ENCODE measurements at regions not wholly inside any gene's neighbourhood (a gene's known extent, or its start where the extent isn't known, plus 50 kb on each side); places are given as distances from the start of the nearest gene placed in this dataset.

GRCh38 chr1:143652187-143652586, 319.6 kb downstream of the FAM72C start:
- ChIA-PET CTCF (no interaction called here), POLR2A (no interaction called here), RAD21 (ENCODE audit: low non-redundant PET in 1 of 2, low total read pairs in 2 of 2, uncharacterized antibody in 2 of 2, unreplicated experiment in 2 of 2) (no interaction called here)
- H3K79me2 ChIP-seq (ENCODE audit: insufficient read depth, low read length) = no peaks in the 10 kb centered on the region
- TF ChIP-seq FOSL1 (IDR thresholded peaks at IDR 0.05; ENCODE audit: low read depth) (no peak), JUND (IDR thresholded peaks at IDR 0.05) (no peak), CEBPB (IDR thresholded peaks at IDR 0.05; ENCODE audit: low read depth) (no peak), SIN3A (IDR thresholded peaks at IDR 0.05; ENCODE audit: low read depth) (no peak), CBX3 (IDR thresholded peaks at IDR 0.05; ENCODE audit: low read depth) (no peak), EGR1 (IDR thresholded peaks at IDR 0.05; ENCODE audit: low read depth) (no peak)
- TF ChIP-seq, protein P1, sequence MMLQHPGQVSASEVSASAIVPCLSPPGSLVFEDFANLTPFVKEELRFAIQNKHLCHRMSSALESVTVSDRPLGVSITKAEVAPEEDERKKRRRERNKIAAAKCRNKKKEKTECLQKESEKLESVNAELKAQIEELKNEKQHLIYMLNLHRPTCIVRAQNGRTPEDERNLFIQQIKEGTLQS (IDR thresholded peaks at IDR 0.05) = no peak
- TF ChIP-seq, protein P2, sequence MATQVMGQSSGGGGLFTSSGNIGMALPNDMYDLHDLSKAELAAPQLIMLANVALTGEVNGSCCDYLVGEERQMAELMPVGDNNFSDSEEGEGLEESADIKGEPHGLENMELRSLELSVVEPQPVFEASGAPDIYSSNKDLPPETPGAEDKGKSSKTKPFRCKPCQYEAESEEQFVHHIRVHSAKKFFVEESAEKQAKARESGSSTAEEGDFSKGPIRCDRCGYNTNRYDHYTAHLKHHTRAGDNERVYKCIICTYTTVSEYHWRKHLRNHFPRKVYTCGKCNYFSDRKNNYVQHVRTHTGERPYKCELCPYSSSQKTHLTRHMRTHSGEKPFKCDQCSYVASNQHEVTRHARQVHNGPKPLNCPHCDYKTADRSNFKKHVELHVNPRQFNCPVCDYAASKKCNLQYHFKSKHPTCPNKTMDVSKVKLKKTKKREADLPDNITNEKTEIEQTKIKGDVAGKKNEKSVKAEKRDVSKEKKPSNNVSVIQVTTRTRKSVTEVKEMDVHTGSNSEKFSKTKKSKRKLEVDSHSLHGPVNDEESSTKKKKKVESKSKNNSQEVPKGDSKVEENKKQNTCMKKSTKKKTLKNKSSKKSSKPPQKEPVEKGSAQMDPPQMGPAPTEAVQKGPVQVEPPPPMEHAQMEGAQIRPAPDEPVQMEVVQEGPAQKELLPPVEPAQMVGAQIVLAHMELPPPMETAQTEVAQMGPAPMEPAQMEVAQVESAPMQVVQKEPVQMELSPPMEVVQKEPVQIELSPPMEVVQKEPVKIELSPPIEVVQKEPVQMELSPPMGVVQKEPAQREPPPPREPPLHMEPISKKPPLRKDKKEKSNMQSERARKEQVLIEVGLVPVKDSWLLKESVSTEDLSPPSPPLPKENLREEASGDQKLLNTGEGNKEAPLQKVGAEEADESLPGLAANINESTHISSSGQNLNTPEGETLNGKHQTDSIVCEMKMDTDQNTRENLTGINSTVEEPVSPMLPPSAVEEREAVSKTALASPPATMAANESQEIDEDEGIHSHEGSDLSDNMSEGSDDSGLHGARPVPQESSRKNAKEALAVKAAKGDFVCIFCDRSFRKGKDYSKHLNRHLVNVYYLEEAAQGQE (IDR thresholded peaks at IDR 0.05; ENCODE audit: low read depth) = no peak
- TF ChIP-seq, protein P3, sequence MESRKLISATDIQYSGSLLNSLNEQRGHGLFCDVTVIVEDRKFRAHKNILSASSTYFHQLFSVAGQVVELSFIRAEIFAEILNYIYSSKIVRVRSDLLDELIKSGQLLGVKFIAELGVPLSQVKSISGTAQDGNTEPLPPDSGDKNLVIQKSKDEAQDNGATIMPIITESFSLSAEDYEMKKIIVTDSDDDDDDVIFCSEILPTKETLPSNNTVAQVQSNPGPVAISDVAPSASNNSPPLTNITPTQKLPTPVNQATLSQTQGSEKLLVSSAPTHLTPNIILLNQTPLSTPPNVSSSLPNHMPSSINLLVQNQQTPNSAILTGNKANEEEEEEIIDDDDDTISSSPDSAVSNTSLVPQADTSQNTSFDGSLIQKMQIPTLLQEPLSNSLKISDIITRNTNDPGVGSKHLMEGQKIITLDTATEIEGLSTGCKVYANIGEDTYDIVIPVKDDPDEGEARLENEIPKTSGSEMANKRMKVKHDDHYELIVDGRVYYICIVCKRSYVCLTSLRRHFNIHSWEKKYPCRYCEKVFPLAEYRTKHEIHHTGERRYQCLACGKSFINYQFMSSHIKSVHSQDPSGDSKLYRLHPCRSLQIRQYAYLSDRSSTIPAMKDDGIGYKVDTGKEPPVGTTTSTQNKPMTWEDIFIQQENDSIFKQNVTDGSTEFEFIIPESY (IDR thresholded peaks at IDR 0.05; ENCODE audit: extremely low read depth, insufficient replicate concordance, low read length) = no peak
- H3K27me3 ChIP-seq (ENCODE audit: insufficient read depth, low read length) = no peaks in the 10 kb centered on the region
- ATAC-seq (no peak), DNase-seq (ENCODE audit: low read depth, low spot score) (no peak)
- no peaks in the 10 kb centered on the region for H3K9me2 ChIP-seq (ENCODE audit: insufficient read depth)
- no peak overlapping the region for H3K9ac ChIP-seq (ENCODE audit: low read length)
- H4K20me1 ChIP-seq (ENCODE audit: insufficient read depth) = no peaks in the 10 kb centered on the region
- no peak overlapping the region for H2AFZ ChIP-seq (ENCODE audit: low read depth, low read length, poor library complexity, severe bottlenecking)
- no peaks in the 10 kb centered on the region for H3K4me1 ChIP-seq (ENCODE audit: control insufficient read depth in 1 of 2, insufficient read depth in 2 of 2, low read length in 2 of 2)
- H3K4me2 ChIP-seq (ENCODE audit: low read length) = no peak overlapping the region
- H3K27ac ChIP-seq (ENCODE audit: low read depth, low read length) = no peak overlapping the region
- H3K4me3 ChIP-seq (replicated peaks in 1 of 2; ENCODE audit: low read depth in 1 of 2, low read length in 2 of 2) = no peak overlapping the region
- no TSS peak for BruUV-seq (replicated peaks)
- H3K9me3 ChIP-seq (ENCODE audit: control insufficient read depth in 1 of 2, insufficient read depth in 1 of 2, low read depth in 1 of 2, low read length in 2 of 2) = no peaks in the 10 kb centered on the region
- H3K36me3 ChIP-seq (ENCODE audit: control insufficient read depth in 1 of 2, insufficient read depth in 2 of 2, low read length in 2 of 2) = no peaks in the 10 kb centered on the region
- intact Hi-C loops (cut with micrococcal nuclease) = no loop called here

All from HCT116 (cell line).